OCI-LY3 (cell line): ENCODE measurements at regions not wholly inside any gene's neighbourhood (a gene's known extent, or its start where the extent isn't known, plus 50 kb on each side); places are given as distances from the start of the nearest gene placed in this dataset.
"Not testable (repeated sequence)": the region's sequence is repeated elsewhere in the genome, so short reads cannot be mapped to it uniquely, and the experiment has no call there.

ENCODE experiments used
- H2AFZ ChIP-seq: fragments of 200-600, 300-600 bp; shearing (Covaris generic); 2 replicates; pipeline ENCODE4 v1.6.0; 2014; ENCODE audit warnings: antibody characterized with exemption, low read depth, low read length
- H3K27ac ChIP-seq: fragments of 200-600, 300-600 bp; sonication (generic); 2 replicates; pipeline ENCODE4 v1.5.1; 2014; ENCODE audit warnings: mild to moderate bottlenecking, low read length, moderate library complexity, mixed read lengths
- H3K27me3 ChIP-seq: fragments of 200-600, 300-600 bp; sonication (generic); 2 replicates; pipeline ENCODE4 v1.6.1; 2014; ENCODE audit warnings: low read depth, low read length, mixed read lengths
- H3K36me3 ChIP-seq: fragments of 200-600, 300-600 bp; sonication (generic); replicated peaks from 2 replicates; pipeline ENCODE3; 2014; ENCODE audit warnings: low read depth, low read length, mixed read lengths
- H3K4me1 ChIP-seq: fragments of 300-600, 200-600 bp; sonication (generic); 2 replicates; pipeline ENCODE4 v1.6.1; 2014; ENCODE audit warnings: low read length, mixed read lengths
- H3K4me2 ChIP-seq: fragments of 200-600, 300-600 bp; sonication (generic); 2 replicates; pipeline ENCODE4 v1.6.1; 2014; ENCODE audit warnings: low read length, mixed read lengths
- H3K4me3 ChIP-seq: fragments of 300-600, 200-600 bp; sonication (generic); 2 replicates; pipeline ENCODE4 v1.5.1; 2014; ENCODE audit warnings: antibody characterized with exemption, mild to moderate bottlenecking, low read length, moderate library complexity
- H3K79me2 ChIP-seq: fragments of 300-600, 200-600 bp; shearing (Covaris generic); 2 replicates; pipeline ENCODE4 v1.6.1; 2014; ENCODE audit warnings: mild to moderate bottlenecking, low read length, mixed read lengths
- H3K9ac ChIP-seq: fragments of 300-600, 200-600 bp; shearing (Covaris generic); 2 replicates; pipeline ENCODE4 v1.6.0; 2014; ENCODE audit warnings: mild to moderate bottlenecking, low read length, moderate library complexity
- H3K9me3 ChIP-seq: fragments of 200-600, 300-600 bp; shearing (Covaris generic); 2 replicates; pipeline ENCODE4 v1.6.1; 2014; ENCODE audit warnings: low read length, mixed read lengths; ENCODE audit not compliant: insufficient read depth
- H4K20me1 ChIP-seq: fragments of 200-600, 300-600 bp; sonication (generic); 2 replicates; pipeline ENCODE4 v1.6.1; 2016; ENCODE audit warnings: low read length, mixed read lengths; ENCODE audit not compliant: insufficient read depth
- CTCF ChIP-seq: fragments of 200-600, 300-600 bp; sonication (generic); IDR thresholded peaks from 2 replicates; pipeline ENCODE4 v1.5.1; 2014; ENCODE audit warnings: antibody characterized with exemption, low read length, low read depth
- EZH2phosphoT487 ChIP-seq: fragments of 200-600 bp; shearing (Covaris generic); IDR thresholded peaks from 2 replicates; pipeline ENCODE4 v1.6.1; 2018; ENCODE audit warnings: antibody characterized with exemption, mixed run types, low read depth

DNA sequence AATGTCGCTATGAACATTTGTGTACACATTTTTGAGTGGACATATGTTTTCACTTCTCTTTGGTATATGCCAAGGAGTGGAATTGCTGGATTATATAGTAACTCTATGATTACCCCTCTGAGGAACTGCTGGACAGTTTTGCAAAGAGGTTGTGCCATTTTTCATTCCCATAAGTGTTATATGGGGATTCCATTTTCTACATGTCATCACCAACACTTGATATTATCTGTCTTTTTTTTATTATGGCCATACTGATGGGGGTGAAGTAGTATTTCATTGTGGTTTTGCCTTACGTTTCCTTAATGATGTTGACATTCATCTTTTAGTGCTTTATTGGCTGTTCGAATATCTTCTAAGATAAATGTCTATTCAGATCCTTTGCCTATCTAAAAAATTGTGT is 171.8 kb upstream of the LAMA2 start:
- Histone ChIP-seq H2AFZ (no peak overlapping the region), H3K9ac (no peak overlapping the region), H3K4me1 (no peaks in the 10 kb centered on the region), H3K4me2 (no peak overlapping the region), H3K9me3 (no peaks in the 10 kb centered on the region), H3K27ac (no peak overlapping the region), H3K36me3 (no peaks in the 10 kb centered on the region), H4K20me1 (no peaks in the 10 kb centered on the region), H3K4me3 (no peak overlapping the region), H3K79me2 (no peaks in the 10 kb centered on the region), H3K27me3 (no peaks in the 10 kb centered on the region)
- TF ChIP-seq CTCF (no peak), EZH2phosphoT487 (no peak)

DNA sequence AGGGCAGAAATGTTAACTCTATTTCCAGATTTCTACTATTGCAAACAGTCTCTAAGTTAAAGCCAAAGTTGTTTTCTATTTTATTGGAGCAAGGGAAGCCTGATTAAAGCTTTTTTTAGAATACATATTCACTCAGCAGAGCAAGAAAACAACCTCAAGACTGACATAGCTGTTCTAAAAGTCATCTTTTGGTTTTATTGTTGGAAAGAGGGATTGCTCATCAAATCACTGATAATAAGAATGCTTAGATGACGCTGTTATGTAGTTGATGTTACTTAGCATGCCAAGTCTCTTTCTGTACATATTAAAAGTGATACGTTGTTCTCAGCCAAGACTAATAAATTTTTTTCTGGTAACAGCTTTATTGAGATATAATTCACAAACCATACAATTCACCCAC is 172.6 kb upstream of the LAMA2 start:
- Histone ChIP-seq H3K4me2 (no peak overlapping the region), H3K27ac (no peak overlapping the region), H3K27me3 (no peaks in the 10 kb centered on the region), H3K79me2 (no peaks in the 10 kb centered on the region), H3K4me3 (no peak overlapping the region), H4K20me1 (no peaks in the 10 kb centered on the region), H2AFZ (no peak overlapping the region), H3K9ac (no peak overlapping the region), H3K4me1 (no peaks in the 10 kb centered on the region), H3K36me3 (no peaks in the 10 kb centered on the region), H3K9me3 (no peaks in the 10 kb centered on the region)
- no peak for TF ChIP-seq EZH2phosphoT487
- no peak for TF ChIP-seq CTCF

DNA sequence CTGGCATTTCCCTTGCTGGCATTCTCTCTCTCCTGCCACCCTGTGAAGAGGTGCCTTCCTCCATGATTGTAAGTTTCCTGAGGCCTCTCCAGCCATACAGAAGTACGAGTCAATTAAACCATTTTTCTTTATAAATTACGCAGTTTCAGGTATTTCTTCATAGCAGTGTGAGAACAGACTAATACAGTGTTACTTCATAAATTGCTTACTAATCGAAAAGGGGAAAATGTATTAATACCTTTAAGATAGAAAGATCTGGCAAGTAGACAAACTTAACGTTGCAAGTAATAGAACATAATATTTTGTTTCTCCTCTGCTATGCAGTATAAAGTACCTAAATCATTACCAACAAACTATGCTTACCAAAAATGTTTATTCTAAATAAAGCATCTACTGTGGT is 178.3 kb upstream of the LAMA2 start:
- H3K27me3 ChIP-seq = no peaks in the 10 kb centered on the region
- TF ChIP-seq CTCF (no peak), EZH2phosphoT487 (no peak)
- H3K36me3 ChIP-seq = no peaks in the 10 kb centered on the region
- no peaks in the 10 kb centered on the region for H4K20me1 ChIP-seq
- H3K9ac ChIP-seq = no peak overlapping the region
- no peaks in the 10 kb centered on the region for H3K9me3 ChIP-seq
- no peak overlapping the region for H3K27ac ChIP-seq
- H3K79me2 ChIP-seq = no peaks in the 10 kb centered on the region
- no peaks in the 10 kb centered on the region for H3K4me1 ChIP-seq
- no peak overlapping the region for H2AFZ ChIP-seq
- H3K4me3 ChIP-seq = no peak overlapping the region
- H3K4me2 ChIP-seq = no peak overlapping the region

DNA sequence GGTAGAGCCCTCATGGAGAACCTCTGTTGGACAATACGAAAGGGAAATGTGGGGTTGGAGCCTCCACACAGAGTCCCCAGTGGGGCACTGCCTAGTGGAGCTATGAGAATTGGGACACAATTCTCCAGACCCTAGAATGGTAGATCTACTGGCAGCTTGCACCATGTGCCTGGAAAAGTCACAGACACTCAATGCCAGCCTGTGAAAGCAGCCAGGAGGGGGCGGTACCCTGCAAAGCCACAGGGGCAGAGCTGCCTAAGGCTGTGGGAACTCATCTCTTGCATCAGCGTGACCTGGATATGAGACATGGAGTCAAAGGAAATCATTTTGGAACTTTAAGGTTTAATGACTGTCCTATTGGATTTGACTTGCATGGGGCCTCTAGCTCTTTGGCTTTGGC is 179.1 kb upstream of the LAMA2 start:
- not testable (repeated sequence) for H3K9ac ChIP-seq, H3K36me3 ChIP-seq, H4K20me1 ChIP-seq, H2AFZ ChIP-seq, H3K4me1 ChIP-seq, H3K27me3 ChIP-seq, H3K4me3 ChIP-seq, H3K27ac ChIP-seq, H3K79me2 ChIP-seq, H3K9me3 ChIP-seq, H3K4me2 ChIP-seq
